Stimulated activated CD8-positive, alpha-beta memory T cell treated with anti-CD3 and anti-CD28 coated beads, Interleukin-15, amount 100 ng/mL, for 48 hours (primary cell): ENCODE measurements at regions not wholly inside any gene's neighbourhood (a gene's known extent, or its start where the extent isn't known, plus 50 kb on each side); places are given as distances from the start of the nearest gene placed in this dataset.
A peak's percentile ranks its signal among the peaks of the same experiment; 100 is the strongest.

ENCODE experiments used
- DNase-seq, 2 donors: peaks; one replicate each; pipeline ENCODE4 v3.0.0-alpha.2; 2020; ENCODE audit warnings: low read depth in 2 of 2

- DNase-seq, result no peak
These were observed 138.5 kb upstream of the QRFPR start for GRCh38 chr4:121519236-121519838.

GRCh38 chr4:121517241-121517640, 136.4 kb upstream of the QRFPR start:
- no peak for DNase-seq

DNA sequence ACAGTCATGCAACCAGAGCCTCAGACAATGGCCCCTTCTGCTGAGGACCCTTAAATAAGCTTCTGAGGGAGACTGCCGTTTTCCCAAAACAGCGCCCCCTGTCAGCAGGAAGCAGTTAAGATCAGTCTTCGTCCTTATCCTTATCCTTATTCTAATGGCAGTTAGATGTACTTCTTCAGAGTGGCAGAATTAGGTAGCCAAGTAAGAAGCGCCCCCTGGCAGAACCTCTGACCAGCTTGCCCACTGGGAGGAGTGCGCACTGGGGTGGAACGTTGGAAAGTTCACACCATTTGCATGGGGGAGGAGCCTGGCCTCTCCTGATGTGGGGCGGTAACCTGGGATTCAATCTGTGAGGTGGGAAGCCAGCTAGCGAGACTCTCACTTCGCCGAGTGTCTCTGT, 133.6 kb upstream of the QRFPR start:
- DNase-seq, result no peak

- peak in 1 of 2 donors; percentile 1 for DNase-seq
These were observed 129.6 kb upstream of the QRFPR start for GRCh38 chr4:121510341-121510874.

DNA sequence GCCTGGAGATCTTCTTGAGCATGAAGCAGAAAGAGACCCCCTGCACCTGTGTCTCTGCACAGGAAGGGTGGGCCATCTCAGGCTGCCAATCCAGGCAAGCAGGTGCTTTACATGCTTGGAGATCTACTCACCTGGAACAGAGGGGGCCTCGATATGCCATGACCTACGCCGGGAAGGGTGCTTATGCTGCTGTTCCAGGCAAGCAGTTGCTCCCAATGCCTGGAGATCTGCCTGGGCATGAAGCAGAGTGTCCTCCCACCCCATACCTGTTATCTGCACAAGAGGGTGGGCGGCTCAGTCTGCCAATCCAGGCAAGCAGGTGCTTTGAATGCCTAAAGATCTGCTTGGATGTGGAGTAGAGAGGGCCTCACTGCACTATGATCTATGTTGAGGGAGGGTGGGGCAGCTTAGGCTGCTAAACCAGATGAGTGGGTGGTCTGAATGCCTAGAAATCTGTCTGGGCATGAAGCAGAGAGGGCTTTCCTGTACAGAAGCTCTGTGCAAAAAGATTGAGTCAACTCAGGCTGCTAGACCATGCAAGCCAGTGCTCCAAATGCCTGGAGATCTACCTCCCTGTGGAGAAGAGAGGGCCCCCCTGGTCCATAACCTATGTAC, 104.5 kb upstream of the QRFPR start:
- no peak for DNase-seq

- no peak for DNase-seq
These were observed 103.8 kb upstream of the QRFPR start for GRCh38 chr4:121484633-121485032.

- no peak for DNase-seq
These were observed 99.0 kb upstream of the QRFPR start for GRCh38 chr4:121479808-121480207.

DNA sequence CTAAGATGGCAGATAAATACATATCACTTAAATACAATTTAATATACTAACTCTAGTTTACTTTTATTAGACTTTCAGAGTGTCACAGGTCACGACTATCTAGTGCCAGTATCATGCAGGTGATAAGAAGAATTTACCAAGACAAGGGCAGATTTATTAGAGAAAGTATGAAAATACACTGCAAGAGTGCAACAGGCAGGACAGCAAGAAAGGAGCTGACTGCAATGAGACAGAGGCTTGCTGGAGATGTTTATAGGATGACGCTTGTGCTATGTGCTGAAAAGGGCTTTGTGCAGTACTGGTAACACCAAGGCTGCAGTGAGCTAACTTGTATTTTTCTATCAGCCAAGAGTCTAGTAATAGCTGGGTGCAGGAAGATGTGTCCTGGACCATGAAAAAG, 96.7 kb upstream of the QRFPR start:
- no peak for DNase-seq

GRCh38 chr4:121477079-121477478, 96.3 kb upstream of the QRFPR start:
- DNase-seq, result no peak

GRCh38 chr4:121472937-121473721, 92.3 kb upstream of the QRFPR start:
- DNase-seq, result no peak

- no peak for DNase-seq
These were observed 84.0 kb upstream of the QRFPR start for GRCh38 chr4:121464854-121465253.

DNA sequence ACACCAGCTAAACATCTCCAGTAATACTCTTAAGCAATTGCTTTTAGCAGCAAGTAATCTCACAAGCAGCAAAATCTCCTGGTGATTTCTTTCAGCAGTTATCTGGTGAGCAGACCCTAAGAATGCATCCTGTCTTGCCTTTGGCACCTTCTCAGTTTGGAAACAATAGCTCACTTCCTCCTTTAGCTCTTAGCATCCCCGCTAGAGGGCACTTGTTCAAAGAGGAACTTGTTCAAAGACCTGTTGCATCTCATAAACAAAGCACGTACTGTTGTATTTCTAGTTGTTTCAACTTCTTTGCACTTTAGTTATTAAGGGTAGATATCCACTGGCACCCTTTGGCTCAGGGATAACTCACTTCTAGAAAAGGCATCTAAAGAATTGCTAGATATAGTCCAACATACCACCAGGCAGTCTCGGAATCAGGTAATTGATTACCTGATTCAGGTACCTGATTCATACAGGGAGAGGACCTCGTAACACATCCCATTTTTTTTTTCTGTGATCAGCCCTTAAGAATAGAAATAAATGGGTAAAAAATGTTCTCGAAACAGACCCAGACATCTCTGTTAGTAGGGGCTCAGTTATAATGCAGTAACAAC, 81.9 kb upstream of the QRFPR start:
- peak in 1 of 2 donors; percentile 1 for DNase-seq

DNA sequence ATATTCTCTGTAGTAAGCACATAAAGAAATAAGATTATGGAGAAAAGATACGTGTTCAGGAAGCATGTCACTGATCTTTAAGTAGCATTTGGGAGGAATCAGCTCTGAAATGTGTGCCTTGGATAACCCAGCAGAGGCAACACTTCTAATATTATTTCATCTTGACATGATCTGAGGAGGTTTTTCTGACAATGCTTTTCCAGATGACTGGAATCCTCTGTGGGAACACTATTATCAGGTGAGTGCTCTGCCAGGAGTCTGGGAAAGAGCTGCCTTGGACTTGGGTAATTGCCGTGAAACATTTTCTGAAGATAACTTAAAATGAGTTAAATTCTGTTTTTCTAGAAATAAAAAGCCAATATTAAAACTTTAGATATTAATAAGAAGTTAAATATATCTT, 78.2 kb upstream of the QRFPR start:
- DNase-seq, result no peak

GRCh38 chr4:121457278-121457875, 76.6 kb upstream of the QRFPR start:
- no peak for DNase-seq

DNA sequence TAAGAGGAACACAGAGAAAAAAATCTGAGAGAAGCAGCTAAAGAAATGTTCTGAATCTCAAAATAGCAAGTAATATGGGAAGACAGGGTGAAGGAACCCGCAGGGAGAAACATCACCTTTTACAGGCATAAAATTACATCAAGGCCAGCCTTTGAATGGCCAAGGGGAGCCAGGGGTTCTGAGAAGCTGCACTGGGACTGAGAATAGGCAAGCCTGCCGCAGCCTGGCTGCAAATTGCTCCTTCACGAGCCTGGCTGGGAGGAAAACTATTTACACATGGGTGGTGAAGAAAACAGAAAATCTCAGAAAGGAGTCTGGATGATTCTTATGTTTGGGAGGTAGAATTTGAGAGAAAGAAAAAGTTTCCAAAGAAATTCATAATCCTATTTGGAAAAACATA, 74.5 kb upstream of the QRFPR start:
- DNase-seq, result no peak

DNA sequence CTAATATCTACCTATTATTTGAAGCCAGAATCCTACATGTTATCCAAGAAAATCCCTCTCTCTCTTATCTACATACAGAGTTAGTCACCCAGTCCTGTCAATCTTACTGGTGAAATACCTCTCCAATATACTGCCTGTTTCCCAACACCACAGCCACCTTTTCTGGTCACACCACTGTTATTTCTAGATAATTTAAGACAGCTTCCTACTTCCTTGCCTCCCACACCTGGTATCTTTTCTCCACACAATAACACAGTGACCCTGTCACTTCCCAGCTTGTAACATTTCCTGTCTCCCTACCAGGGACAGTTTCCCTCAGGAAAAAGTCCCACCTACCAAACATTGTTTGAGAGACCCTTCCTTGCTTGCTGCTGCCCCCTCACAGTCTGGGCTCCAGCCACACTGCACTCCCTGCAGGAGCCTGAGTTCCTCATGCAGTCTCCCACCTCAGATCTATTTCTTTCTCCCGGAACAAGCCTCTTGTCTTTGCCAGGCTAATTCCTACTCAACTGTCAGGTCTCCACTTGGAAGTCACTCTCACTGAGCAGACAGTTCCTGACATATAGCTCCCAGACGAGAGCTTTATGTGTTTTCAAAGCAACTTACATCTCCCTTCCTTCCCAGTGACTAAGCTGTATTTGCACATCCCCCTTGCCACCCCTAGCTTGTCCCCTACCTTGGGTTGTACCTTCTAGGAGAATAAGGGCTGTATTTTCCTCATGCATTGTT, 73.6 kb upstream of the QRFPR start:
- DNase-seq, result no peak

DNA sequence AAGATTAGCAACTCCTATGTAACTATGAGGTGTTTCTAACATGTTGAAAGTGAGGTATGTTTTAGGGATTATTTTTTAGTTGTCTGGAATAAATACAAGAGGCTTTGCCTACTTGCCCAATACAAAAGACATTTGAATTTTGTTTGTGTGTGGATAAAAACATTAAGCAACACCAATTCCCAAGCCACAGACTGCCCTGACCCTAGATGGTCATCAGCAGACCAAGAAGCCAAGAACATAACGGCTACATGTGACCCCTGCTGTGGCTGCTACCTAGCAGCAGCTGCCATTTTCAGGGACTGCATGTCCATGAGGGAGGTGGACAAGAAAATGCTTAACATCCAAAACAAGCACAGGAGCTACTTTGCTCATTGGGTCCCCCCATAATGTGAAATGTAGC, 70.5 kb upstream of the QRFPR start:
- DNase-seq, result no peak

GRCh38 chr4:121449416-121449815, 68.6 kb upstream of the QRFPR start:
- no peak for DNase-seq

- no peak for DNase-seq
These were observed 67.4 kb upstream of the QRFPR start for GRCh38 chr4:121448231-121448630.

DNA sequence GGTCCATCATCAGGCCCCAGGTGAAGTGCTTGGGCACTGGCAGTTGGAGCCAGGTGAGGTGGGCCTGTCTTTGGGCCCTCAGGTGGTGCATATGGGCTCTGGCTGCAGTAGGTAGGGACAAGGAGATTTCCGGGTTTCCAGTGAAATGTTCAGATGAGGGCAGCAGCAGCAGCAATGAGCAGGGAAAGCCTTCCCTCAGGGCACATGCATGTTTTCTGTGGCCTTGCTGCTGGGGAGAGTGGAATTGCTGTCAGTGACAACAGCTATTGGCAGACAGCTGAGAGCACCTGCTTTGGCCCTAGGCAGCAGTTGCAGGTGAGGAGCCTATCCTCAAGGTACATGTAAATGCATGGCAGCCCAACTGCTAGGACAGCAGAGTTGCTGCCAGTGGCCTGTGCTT, 58.9 kb upstream of the QRFPR start:
- DNase-seq, result no peak
